GM19463 (cell line): ENCODE measurements at regions not wholly inside any gene's neighbourhood (a gene's known extent, or its start where the extent isn't known, plus 50 kb on each side); places are given as distances from the start of the nearest gene placed in this dataset.
"Not testable (repeated sequence)": the region's sequence is repeated elsewhere in the genome, so short reads cannot be mapped to it uniquely, and the experiment has no call there.

ENCODE experiments used
- ATAC-seq: cut with Tn5 transposase; IDR thresholded peaks from one replicate; pipeline ENCODE4 v1.9.1; 2021; ENCODE audit warnings: mild to moderate bottlenecking, moderate library complexity; ENCODE audit not compliant: unreplicated experiment

DNA sequence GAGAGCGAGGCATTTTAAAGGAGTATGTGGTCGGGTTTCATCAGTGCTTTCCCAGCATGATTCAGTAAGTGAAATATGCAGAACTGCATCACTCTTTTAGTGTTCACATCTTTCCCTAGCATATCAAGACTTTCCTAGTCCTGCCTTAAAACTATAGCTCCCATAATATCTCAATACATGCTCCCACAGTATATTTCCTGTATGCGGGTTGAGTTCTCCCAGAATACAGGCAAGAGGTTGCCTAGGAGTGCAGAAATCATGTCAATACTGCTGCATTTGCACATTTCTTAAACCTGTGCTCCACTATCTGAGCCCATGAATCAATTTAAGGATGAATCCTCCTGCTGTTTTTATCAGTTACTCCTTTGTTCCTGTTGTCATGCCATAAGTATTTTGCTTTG, 386.6 kb upstream of the SLC35B3 start:
- no peak for ATAC-seq

DNA sequence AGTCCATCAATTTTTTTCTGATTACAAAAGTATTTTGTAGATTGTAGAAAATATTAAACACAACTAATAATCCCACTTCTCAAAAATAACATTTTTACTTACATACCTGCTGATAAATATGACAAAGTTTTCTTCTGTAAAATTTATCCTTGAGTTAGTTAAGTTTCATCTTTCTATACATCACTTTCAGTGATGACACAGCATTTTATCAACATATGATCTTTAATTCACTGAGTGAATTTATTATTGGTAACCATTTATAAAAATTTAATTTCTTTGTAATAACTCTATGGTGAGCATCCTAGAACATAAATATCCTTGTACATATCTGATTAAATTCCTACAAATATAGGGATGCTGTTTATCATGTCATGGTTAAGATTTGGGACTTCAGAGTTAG, 385.0 kb upstream of the SLC35B3 start:
- no peak for ATAC-seq

DNA sequence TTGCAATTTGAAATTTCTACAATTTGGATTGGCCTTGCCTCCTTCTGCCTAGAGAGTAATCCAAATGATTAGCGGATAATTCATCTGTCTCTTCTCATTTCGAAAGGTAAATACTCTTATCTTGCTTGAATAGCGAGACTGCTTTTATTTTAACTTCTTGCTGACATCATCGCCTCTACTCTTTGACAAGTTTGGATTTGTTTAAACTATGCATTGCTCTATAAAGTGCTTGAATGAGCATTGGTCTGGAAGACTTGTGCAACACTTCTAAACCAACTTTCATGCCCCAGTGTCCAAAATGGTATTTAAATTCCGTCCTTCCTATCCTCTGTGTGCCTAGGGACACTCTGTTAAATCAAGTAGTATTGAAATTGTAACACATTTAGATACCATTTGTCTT, 384.1 kb upstream of the SLC35B3 start:
- ATAC-seq, result no peak

DNA sequence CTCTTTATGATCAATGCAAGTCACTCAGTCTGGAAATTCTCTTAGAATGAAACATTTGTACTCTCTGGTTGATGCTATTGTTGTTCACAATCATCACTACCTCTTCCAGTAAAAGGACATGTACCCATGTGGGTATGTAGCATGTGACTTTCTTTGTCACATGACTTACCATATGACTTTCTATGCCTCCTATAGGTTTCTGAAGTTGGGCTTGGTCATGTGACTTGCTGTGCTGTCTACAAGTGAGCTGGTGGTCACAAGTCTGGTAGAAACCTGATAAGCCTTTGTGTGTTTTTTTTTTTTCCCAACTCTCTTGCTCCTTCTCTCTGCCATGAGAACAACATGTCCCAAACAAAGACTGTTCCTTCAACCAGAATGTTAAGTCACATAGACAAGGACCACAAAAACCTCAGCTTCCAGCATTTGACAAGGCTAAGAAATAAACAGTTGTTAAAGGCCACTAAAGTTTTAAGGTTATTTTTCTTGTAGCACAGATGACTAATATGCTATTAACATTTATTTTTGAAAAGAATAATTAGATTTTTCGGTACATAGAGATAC, 379.2 kb upstream of the SLC35B3 start:
- no peak for ATAC-seq

DNA sequence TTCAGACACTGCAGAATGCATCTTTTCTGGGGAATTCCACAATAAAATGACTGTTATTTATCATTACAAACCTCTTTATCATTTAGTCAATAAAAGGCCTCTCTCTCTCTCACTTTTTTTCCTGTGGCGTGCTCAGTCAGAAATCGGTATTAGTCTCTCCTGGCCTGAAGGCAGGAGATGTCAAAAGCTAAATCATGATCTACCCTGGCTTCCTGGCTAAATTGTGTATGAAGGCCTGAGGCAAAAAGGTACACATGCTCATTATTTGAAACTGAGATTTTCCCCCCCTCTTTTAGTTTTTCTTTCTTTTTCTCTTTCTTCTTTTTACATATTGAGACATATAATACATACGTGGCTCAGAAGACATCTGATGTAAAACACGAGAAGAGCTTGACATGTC, 375.0 kb upstream of the SLC35B3 start:
- no peak for ATAC-seq

DNA sequence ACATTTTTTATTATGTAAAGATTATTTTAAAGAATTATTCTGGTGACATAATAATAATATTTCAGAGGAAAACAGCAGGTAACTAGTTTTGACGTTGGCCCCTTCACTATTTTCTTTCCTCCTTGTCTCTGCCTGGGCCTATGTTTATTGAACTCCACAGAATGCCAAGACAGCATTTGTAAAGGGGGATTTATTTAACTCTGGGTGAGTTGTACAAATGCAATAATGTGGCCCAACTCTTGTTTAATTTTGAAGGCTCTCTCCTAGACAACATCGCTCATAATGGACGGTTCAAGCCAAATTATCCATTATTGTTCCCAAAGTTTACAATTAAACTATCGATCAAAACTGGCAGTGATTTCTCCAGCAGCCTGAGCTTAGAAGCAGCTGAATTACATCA, 374.3 kb upstream of the SLC35B3 start:
- ATAC-seq, result no peak

DNA sequence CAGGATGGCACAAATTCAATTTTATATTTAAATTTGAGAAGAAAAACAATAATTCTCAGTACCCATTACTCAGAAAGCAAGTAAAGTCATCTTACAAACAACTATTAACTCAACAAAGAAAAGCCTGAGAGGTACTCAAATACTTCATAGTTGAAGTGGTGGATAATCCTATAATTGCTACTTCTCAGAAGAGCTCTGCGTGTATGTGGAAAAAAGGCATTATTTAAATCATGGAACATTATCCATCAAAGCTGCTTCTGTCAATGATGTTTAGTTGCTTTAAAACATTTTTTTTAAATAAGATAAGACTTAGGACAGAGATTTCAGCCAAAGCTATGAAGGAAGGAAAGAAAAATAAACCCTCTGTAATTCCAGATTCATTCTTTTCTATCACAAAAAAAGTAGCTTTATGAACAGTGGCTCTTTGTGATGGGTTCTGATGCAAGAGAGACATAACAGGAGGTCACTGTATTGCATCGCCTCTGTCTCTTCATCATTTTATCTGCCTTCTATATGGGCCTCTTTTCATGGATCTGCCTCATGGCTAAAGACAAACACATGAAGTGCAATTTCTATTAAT, 367.9 kb upstream of the SLC35B3 start:
- ATAC-seq, result no peak

DNA sequence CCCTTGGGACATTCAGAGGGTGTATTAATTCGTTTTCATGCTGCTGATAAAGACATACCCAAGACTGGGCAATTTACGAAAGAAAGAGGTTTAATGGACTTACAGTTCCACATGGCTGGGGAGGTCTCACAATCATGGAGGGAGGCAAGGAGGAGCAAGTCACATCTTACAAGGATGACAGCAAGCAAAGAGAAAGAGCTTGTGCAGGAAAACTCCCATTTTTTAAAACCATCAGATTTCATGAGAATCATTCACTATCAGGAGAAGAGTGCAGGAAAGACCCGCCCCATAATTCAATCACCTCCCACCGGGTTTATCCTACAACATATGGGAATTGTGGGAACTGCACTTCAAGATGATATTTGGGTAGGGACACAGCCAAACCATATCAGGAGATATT, 367.1 kb upstream of the SLC35B3 start:
- not testable (repeated sequence) for ATAC-seq

DNA sequence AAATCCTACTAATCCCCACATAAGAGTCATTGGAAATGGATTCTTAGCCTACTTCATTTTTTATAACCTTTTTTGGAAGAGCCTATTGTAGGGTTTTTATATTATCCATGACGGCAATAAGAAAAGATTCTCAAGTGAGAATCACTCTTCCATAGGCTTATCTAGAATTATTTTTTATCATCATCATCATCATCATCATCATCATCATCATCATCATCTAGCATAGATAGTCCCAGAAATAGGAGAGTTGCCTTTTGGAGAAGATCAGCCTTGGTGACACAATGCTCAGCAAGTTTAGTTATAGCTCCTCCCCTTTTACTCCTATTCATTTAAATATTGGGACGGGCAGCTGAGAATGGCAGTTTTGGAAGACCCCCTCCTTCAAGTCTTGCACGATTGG, 359.1 kb upstream of the SLC35B3 start:
- ATAC-seq, result no peak

DNA sequence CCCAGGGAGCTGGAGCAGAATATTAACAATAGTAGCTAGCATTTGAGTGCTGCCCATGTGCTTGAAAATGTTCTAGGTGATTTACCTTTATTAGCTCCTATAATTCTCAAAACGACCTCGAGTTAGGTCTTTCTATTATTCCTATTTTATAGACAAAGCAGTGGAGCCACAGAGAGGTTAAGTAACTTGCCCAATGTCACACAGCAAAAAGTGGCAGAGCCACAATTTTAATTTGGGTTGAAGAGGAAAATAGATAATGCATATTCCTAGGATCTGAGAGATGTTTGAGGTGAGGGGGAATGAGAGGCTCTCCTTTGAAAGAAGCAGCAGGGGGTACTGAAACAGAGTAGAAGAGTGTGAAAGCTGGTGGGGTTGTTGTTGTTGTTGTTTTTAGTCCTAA, 354.5 kb upstream of the SLC35B3 start:
- ATAC-seq, result no peak

DNA sequence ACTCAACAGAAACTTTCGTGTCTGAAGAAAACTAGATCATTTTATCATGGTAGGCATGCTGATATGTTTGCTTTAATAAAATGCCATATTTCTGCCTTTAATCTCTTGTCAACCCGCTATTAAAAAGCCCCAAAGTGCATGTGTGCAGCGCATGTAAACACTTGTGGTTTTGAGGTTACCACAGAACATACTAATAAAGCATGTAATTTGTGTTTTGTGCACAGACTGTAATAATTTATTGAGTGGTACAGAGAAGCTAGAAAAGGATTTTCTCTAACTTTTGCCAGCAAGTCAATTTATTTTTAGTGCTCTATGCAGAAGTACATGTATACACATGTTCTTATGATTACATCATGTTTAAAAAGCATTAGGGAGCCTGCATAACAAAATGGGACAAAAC, 349.9 kb upstream of the SLC35B3 start:
- ATAC-seq, result no peak

DNA sequence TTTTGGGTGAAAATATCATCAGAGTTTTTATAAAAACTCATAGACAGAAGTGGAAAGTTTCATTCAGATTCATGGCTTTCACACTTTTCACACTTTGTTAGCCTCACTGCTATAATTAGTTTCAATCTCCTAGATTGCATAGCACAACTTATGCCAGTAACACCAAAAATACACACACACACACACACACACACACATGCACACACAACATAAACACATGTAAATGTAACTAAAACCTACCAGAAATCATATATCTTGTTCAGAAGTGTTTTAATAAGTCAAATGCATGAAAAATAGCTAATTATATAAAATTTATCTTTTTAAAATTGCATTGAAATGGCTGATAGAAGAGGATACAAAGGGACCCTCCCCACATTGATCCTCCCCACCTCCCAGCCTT, 347.8 kb upstream of the SLC35B3 start:
- no peak for ATAC-seq

DNA sequence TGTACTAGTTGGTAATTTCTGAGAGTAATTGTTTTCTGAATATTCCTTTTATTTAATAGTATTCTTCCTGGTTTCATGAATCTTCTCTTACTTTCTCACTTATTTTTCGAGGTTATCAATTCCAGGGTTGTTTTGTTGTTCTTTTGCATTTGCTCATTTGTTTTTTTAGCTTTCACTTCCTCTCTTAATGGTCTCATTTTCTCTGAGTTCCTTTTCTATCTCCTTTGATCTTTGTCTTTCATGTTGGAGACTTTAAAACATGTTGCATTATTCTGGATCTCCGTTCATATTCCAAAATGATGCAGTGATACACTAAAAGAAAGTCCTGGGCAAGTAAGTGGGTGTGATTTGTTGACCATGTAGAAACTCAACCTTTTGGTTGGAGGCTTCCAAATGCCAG, 345.3 kb upstream of the SLC35B3 start:
- ATAC-seq, result no peak

DNA sequence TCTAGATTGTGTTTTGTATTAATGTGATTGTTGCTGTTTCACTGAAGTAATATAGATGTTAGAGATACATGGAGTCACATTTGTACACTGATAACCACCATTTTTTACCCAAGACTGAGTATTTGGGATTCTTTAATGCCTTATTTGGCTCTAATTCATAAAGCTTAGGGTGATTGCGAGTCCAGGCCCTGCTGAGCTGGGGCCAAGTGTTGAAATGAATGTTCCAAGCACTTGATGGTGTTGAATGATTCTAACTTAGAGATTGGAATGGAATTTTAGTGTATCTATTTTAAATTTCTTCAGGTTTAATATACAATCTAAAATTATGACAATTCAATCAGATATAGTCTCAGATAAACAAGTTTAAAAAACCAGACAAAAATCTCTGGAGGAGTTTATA, 329.4 kb upstream of the SLC35B3 start:
- no peak for ATAC-seq

DNA sequence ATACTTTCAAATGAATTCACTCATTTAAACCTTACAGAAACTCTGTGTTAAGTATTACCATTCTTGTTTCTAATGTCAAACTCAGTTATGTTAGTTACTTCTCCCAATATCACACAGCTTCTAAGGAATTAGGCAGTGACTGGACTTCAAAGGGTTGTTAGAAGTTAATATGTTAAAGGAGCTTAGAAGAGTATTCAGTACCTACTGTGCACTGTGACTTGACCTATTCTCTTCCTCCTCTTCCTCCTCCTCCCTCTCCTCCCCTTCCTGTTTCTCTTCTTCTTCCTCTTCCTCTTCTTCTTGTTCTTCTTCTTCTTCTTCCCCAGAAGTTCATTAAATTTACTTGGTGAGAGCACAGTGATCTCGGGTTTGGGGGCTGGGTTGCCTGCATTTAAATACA, 325.6 kb upstream of the SLC35B3 start:
- no peak for ATAC-seq

DNA sequence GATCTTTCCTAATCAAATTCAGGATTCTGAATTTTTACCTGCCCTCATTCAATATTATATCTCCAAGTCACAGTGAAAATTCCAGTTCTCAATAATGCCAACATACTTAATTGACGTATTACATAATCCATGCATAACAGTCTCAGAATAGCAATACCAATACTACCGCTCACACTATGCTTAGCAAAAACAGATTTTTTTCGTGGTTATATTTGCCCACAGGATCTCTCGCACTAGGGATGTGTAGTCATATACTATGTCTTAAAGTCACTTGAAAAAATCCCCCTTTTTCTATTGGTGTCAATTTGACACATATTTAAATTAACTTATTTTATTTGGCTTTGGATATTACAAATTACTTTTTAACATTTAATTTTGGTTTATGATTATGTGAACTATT, 323.1 kb upstream of the SLC35B3 start:
- no peak for ATAC-seq

DNA sequence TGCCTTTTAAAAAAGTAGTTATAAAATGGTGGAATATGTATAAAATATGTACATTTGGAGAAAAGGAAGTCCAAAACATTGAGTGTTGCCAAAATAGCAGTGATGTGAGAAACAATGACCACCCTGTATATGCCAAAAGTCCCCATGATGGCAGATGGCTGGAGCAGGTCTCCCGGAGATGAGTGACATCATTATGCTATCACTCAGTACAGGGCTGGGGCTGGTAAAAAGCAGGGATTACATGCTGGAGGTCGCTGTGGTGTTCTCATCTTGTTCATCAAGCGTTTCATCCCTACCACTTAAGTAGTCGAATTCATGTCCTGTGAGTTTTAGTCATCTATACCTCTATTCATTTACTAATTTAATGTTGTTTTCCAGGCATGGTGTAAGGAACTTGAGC, 315.3 kb upstream of the SLC35B3 start:
- no peak for ATAC-seq

DNA sequence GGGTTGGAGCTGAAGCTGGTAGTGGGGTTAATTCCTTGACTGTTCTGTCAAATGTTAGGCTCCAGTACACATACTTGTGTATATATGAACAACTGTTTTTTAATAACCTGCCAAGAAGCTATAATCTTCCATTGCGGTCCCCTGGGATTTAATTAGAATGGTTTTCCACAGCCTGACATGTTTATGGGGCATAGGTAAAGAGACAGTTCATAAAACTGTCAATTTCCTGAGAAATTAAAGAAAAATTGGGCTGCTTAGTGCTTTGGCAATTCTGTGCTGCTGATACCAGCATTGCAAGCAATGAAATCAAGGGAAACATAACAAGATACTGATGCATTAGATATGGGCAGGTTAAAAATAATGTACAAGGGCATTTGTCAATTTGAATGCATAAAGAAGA, 314.1 kb upstream of the SLC35B3 start:
- no peak for ATAC-seq

DNA sequence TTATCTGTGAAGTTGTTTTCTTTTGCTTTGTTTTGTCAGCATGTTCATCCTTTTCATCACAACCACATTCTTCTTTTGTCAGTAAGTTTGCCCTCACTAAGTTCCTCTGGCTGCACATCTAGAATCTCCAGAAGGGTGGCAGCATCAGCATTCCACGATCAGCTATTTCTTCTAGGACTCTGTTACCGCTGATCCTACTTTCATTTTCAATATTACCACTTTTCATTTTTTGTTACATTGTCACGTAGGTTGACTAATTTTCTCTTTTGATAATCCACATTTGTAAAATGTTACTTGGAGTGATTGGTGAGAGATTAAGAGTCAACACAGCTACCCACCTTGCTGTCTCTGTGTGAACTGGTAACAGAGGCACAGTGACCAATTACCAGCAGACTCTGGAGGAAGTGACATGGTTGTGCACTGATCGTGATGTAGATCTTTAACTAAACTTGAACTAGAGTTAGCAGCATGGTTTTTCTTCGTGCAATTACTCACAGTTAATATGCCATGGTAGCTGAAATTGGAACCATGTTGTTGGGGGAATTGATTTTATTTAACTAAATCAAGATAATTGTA, 307.9 kb upstream of the SLC35B3 start:
- no peak for ATAC-seq

DNA sequence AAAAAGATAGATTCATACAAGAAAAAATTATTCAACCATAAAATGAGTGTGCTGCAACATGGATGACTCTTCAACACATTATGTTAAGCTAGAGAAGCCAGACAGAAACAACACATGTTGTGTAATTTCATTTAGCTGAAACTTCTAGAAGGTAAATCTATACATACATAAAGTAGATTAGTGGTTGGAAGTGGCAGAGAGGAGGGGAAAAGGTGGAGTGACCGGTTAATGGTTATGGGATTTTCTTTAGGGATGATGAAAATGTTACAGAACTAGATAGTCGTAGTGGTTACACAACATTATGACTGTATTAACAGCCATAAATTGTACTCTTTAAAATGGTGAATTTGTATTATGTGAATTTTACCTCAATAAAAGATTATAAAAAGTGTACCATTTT, 304.1 kb upstream of the SLC35B3 start:
- ATAC-seq, result no peak

DNA sequence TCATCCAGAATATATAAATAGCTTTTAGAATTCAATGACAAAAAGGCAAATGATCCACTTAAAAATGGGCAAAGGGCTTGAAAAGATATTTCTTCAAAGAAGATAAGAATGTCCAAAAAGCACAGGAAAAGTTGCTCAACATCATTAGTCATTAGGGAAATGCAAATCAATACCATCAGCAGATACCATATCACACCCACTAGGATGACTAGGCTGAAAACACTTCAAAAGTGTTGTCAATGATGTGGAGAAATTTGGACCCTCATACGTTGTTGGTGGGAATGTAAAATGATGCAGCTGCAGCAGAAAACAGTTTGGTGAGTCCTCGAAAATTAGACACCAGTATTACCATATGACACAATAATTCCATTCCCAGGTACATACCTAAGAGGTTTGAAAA, 303.6 kb upstream of the SLC35B3 start:
- no peak for ATAC-seq

DNA sequence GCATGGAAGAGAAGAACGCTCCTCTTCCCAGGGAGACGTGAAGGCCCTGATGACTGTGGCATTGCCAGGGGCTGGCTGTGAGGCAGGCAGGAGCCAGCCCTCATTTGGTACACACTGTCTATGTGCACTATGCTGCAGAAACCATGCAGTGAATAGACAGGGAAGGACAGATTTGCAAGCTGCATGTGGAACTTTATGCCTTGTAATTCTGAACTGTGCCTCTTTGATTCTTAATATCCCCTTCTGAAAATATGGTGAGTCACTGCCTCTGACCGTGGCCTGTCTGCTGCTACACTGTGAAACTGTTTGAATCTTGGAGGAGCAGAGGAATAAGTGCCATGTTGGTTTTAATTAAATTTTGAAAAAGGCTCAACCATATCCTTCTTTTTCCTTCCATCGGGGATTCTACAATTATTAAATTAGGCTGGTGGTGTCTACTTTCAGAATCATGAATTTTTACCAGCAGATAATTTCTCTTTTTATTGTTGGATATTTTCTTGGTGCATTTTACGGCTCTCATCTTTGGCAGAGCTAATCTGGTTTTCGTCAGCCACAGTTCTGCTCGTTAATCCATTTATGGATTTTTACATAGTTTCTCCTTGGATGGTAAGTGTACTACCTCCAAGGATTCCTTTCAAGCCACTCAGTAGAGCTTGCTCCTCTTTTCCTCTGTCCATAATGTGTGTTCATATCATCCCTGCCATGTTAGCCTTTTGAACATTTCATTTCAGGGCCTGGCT, 301.0 kb upstream of the SLC35B3 start:
- no peak for ATAC-seq
